OCI-LY1 (cell line): ENCODE measurements at regions not wholly inside any gene's neighbourhood (a gene's known extent, or its start where the extent isn't known, plus 50 kb on each side); places are given as distances from the start of the nearest gene placed in this dataset.

Experiments
- CTCF ChIP-seq: fragments of 200-600 bp; sonication (generic), shearing (Covaris generic); IDR thresholded peaks from 2 replicates; pipeline ENCODE4 v1.5.1; 2017; ENCODE audit warnings: mild to moderate bottlenecking, antibody characterized with exemption, low read length, moderate library complexity, mixed read lengths
- EZH2 ChIP-seq: fragments of 200-600 bp; sonication (generic), shearing (Covaris generic); IDR thresholded peaks from 2 replicates; pipeline ENCODE4 v1.8.0; 2017; ENCODE audit warnings: borderline replicate concordance, mixed run types, mild to moderate bottlenecking, antibody characterized with exemption, low read length, moderate library complexity, mixed read lengths

GRCh38 chr10:57897611-57898010, 370.1 kb downstream of the IPMK start:
- TF ChIP-seq CTCF (no peak), EZH2 (no peak)
